Adrenal gland (tissue), 9 donors: ENCODE measurements at regions not wholly inside any gene's neighbourhood (a gene's known extent, or its start where the extent isn't known, plus 50 kb on each side); places are given as distances from the start of the nearest gene placed in this dataset.

Source experiments
- DNase-seq, 7 donors: peaks; one replicate each; pipeline ENCODE4 v3.0.0-alpha.2; 2019 to 2020
- H3K27ac ChIP-seq, 5 donors: fragments of 200-600 bp; sonication (generic) in 4 of 5; 1 replicate in 3 of 5; 2 replicates in 2 of 5; pipeline versions ENCODE4 v1.5.1 to v1.8.0; 2016 to 2020; ENCODE audit warnings: mild to moderate bottlenecking in 1 of 5
- H3K27me3 ChIP-seq: fragments of 200-600 bp; 2 replicates; pipeline ENCODE4 v1.8.0; 2021
- H3K36me3 ChIP-seq, 2 donors: fragments of 200-600 bp; replicated peaks in 1 of 2; 1 replicate in 1 of 2; 2 replicates in 1 of 2; pipeline versions ENCODE4 v1.5.1 to v1.8.0; 2018 to 2022
- H3K4me1 ChIP-seq, 2 donors: fragments of 200-600 bp; replicated peaks in 1 of 2; 1 replicate in 1 of 2; 2 replicates in 1 of 2; pipeline versions ENCODE4 v1.5.1 to v1.8.0; 2018 to 2021
- H3K4me3 ChIP-seq, 4 donors: fragments of 200-600 bp; sonication (generic) in 3 of 4; one replicate each; pipeline ENCODE4 v1.5.1; 2016 to 2018
- H3K9me3 ChIP-seq, 3 donors: fragments of 200-600 bp; sonication (generic) in 1 of 3; replicated peaks in 1 of 3; 1 replicate in 2 of 3; 2 replicates in 1 of 3; pipeline versions ENCODE4 v1.5.1 to v1.8.0; 2016 to 2021
- CTCF ChIP-seq, 6 experiments: fragments of 450-650 bp in 4 of 6; fragments of 200-600 bp in 2 of 6; sonication (generic) in 1 of 6; IDR thresholded peaks; 1 replicate in 5 of 6; 2 replicates in 1 of 6; pipeline versions ENCODE4 v1.5.1 to v1.8.0; 2016 to 2021; ENCODE audit warnings: antibody characterized with exemption in 6 of 6, mild to moderate bottlenecking in 2 of 6, moderate library complexity in 1 of 6
- POLR2A ChIP-seq, 2 donors: fragments of 450-650 bp; IDR thresholded peaks; one replicate each; pipeline ENCODE4 v1.6.1; 2017; ENCODE audit warnings: antibody characterized with exemption in 2 of 2, mild to moderate bottlenecking in 2 of 2, moderate library complexity in 1 of 2
- WGBS, 4 donors: extraction: QIAGEN DNeasy Blood & Tissue Kit in 2 of 4; methylation state at CpG; one replicate each; pipeline versions ENCODE4 v1.1.5 to v1.1.7; 2013 to 2017; 5-methylcytosine and 5-hydroxymethylcytosine counted together
- intact Hi-C, 2 donors: fragments of 100-400 bp; cut with DNase I; formaldehyde crosslinking; loops; one replicate each; pipeline versions ENCODE4 v1.14.1 to v1.15.0; 2022 to 2023
- small RNA-seq, 2 donors: library from RNA; depleted of rRNA; stranded (forward); fragments of <200 nt; gene quantifications; one replicate each; pipeline ENCODE3, GENCODE V24; 2016
- donor health status: healthy with polysubstance abuse.
- donor health status: Bipolar disorder and iron deficiency.
- donor health status: DM: yes; HTN: yes; CAD: no.
- donor health status: DM: no; HTN: no; CAD: no.
- donor health status: DM: no; HTN: no; CAD: no.

DNA sequence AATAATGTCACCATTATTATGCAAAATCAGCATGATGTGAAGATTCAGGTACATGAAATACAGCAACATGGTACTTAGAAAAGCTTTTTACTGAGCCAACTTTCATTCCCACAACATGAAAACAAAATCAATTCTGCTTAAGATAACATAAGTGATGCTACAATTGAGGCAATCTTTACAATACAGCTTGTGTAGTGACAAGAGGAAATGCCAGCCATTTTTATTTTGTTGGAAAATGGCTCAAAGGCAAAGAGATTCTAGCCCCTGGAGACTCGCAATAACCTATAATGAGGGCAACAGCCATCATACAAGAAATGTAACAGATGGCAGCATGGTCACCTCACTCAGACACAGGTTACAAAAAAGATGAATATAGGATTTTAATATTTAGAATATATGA is 560.4 kb downstream of the SPOCK3 start:
- no peak overlapping the region for H3K27ac ChIP-seq
- H3K4me1 ChIP-seq = no peaks in the 10 kb centered on the region
- TF ChIP-seq CTCF (IDR thresholded peaks at IDR 0.05) (no peak), POLR2A (IDR thresholded peaks at IDR 0.05) (no peak)
- H3K9me3 ChIP-seq = no peaks in the 10 kb centered on the region
- no peaks in the 10 kb centered on the region for H3K36me3 ChIP-seq
- H3K4me3 ChIP-seq = no peak overlapping the region
- no peak for DNase-seq
- no peaks in the 10 kb centered on the region for H3K27me3 ChIP-seq
- 79 to 88% (median 80%) methylated on average over 1 of the region's 1 CpG for WGBS, 4 donors
- intact Hi-C loops = no loop called here

DNA sequence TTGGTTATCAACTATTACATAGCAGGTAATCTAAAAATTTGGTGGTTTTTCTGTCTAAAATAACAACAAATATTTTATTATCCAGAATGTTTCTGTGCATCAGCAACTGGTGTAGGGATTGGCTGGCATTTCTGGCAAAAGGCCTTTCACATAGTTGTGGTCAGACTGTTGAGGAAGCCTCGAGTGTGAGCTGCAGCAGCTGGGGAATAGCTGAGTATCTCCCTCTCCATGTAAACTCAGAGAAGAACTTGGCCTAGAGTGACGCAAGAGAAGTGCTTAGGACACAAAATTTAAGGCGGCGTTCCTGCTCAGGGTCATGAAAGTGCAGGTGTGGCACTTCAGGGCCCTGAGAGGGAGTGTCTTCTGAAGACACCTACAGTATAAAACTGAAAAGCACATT is 558.9 kb downstream of the SPOCK3 start:
- TF ChIP-seq POLR2A (IDR thresholded peaks at IDR 0.05) (no peak), CTCF (IDR thresholded peaks at IDR 0.05) (no peak)
- Histone ChIP-seq H3K27ac (no peak overlapping the region), H3K4me1 (no peaks in the 10 kb centered on the region), H3K27me3 (no peaks in the 10 kb centered on the region), H3K9me3 (no peaks in the 10 kb centered on the region), H3K36me3 (no peaks in the 10 kb centered on the region), H3K4me3 (no peak overlapping the region)
- DNase-seq = no peak
- 69 to 82% (median 72%) methylated on average over 4 of the region's 4 CpGs for WGBS, 4 donors
- intact Hi-C loops = no loop called here

DNA sequence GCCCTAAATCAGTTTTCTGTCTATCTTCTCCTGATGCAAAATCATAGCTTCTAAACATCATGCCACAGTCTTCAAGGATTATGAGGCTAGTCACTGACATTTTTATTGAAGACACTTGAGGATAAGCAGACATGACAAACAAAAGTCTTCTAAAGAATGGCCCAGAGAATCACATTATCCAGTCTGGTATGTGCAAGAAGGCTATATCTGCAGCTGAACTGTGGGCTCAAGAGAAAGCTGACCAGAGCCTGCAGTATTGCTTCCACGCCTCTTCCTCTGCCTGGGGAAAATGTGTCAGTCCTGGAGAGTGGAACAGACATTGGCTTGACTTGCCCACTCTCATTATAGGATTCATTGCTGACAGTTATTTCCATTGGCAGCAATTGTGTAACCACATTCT is 553.5 kb downstream of the SPOCK3 start:
- intact Hi-C loops = no loop called here
- H3K27ac ChIP-seq = no peak overlapping the region
- H3K4me1 ChIP-seq = no peaks in the 10 kb centered on the region
- H3K9me3 ChIP-seq = no peaks in the 10 kb centered on the region
- no peak overlapping the region for H3K4me3 ChIP-seq
- H3K27me3 ChIP-seq = no peaks in the 10 kb centered on the region
- 57 to 64% (median 61%) methylated on average over 1 of the region's 1 CpG for WGBS, 4 donors
- no peaks in the 10 kb centered on the region for H3K36me3 ChIP-seq
- DNase-seq = no peak
- no peak for TF ChIP-seq CTCF (IDR thresholded peaks at IDR 0.05)
- no peak for TF ChIP-seq POLR2A (IDR thresholded peaks at IDR 0.05)

GRCh38 chr4:166682200-166682599 is 552.1 kb downstream of the SPOCK3 start:
- 34 to 48% (median 38%) methylated on average over 3 of the region's 3 CpGs for WGBS, 4 donors
- no peaks in the 10 kb centered on the region for H3K27me3 ChIP-seq
- H3K4me3 ChIP-seq = no peak overlapping the region

More at GRCh38 chr4:166682200-166682599, 552.1 kb downstream of the SPOCK3 start:
- no peaks in the 10 kb centered on the region for H3K9me3 ChIP-seq
- no peaks in the 10 kb centered on the region for H3K36me3 ChIP-seq
- no peak overlapping the region for H3K27ac ChIP-seq
- intact Hi-C loops = no loop called here
- no peak for TF ChIP-seq CTCF (IDR thresholded peaks at IDR 0.05)
- TF ChIP-seq POLR2A (IDR thresholded peaks at IDR 0.05) = no peak
- no peak for DNase-seq
- no peaks in the 10 kb centered on the region for H3K4me1 ChIP-seq

Small RNAs in the stretch of these regions (small RNA-seq; reads per million reads assigned to genes)
- 0 reads per million in 2 donors for gene RF00019
